ENCODE measurements at regions not wholly inside any gene's neighbourhood (a gene's known extent, or its start where the extent isn't known, plus 50 kb on each side); places are given as distances from the start of the nearest gene placed in this dataset.
A peak's percentile ranks its signal among the peaks of the same experiment; 100 is the strongest.

DNA sequence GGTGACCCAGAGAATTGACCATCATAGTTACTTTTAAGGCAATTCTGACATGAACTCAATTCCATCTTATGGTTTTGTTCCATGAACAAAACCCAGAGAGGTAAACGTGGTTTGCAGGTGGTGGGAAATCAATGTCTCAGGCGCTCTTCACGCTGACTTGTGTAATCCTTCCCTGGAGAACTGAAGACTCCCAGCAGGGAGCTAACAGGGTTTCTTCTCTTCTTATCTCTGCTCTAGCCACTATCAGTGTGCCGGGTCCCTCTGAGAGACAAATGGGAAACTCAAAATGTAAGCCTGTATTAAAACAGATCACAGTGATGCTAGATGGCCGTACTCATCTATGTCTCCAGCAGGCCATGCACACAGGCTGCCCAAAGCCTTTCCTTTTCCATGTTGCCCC lies 57.6 kb upstream of the ARGLU1 start:
- DNase-seq (ENCODE audit: insufficient read length, low spot score) (no peak), FAIRE-seq (no peak)

DNA sequence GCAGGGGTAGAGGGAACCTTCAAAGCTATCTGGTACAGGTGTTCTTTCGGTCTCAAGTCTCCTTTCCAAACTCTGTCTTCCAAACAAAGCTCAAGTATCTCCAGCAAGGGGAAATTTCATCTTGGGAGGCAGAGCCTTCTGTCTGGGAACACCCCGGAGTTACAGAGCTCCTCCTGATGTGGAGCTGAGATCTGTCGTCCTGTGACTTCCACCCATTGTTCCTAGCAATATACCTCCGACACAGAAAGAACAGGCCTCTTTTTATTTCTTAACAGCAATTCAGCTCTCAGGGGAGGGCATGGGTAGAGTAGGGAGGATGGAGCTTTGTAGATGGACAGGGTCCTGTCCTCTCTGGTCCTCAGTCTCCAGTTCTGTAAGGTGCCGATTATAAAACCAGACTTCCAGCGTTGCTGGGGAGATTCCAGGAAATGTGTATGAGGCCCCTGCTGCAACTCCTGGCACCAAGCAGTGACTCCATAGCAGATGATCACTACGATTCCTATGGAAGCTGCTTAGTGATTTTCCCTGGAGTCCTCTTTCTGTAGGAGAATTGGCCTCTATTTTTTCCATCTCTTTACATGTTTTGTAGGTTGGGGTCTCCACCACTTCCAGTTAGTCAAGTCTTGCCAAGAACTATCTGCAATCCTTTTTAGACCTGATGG lies 56.0 kb upstream of the ARGLU1 start:
- no peak for DNase-seq (ENCODE audit: insufficient read length, low spot score)
- no peak for FAIRE-seq

DNA sequence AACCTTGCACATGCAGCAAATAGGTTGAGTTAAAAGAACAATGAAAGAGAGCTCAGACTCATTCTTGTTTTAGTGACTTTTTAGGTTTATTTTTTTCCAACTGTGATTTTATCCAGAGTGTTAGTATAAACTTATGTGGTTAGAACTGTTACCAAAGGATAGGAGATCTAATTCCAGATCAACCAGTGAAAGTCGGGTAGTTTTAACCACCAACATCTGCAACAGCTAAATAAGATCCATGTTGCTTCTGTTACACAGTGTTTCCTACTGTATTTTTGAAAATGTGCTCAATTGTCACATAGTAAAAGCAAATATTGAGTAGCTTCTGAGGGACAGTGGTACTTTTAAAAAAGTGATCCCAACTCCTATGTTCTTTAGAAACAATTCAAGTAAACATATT lies 53.9 kb upstream of the ARGLU1 start:
- FAIRE-seq = no peak

DNA sequence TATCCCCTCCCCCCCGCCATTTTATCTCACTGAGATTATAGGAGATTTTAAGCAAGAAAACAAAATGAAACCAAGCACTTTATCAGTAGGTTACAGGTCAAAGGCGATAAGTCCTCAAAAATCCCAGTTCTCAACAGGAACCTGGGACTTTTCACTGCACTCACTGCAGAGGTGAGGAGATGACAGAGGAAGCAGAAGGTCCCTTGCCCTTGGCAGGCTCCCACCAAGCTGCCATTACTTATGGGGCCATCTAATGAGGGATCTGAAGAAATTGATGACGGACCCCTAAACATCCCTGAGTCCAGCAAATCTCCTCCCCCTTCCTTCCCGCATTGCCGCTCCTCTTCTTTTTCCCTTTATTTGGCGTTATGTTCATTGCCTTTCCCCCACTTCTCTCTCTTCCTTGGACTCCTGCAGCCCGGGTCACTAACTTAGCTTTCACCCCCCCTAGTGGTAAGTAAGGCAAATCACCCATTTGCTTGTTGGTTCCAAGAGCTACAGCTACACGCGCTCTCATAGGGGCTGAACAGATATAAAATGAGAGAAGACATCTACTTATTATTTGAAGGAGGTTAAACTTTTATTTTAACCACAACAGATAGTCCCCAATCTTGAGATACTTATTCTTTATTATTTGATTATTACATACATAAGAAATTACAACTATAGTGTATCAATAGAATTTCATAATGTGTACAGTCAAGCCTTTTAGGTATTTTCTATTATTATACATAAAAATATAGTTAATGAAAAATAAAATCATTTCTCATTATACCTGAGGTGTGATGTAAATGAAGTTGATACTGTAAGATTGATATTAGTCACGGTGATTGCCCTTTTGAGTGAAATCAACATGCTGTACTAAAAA lies 52.0 kb upstream of the ARGLU1 start:
- DNase-seq (ENCODE audit: insufficient read length, low spot score) (peak; percentile 46), FAIRE-seq (no peak)

More for the DNA sequence above, 53.9 kb upstream of the ARGLU1 start:
- no peak for DNase-seq (ENCODE audit: insufficient read length, low spot score)
